ENCODE measurements at regions not wholly inside any gene's neighbourhood (a gene's known extent, or its start where the extent isn't known, plus 50 kb on each side); places are given as distances from the start of the nearest gene placed in this dataset.

DNA sequence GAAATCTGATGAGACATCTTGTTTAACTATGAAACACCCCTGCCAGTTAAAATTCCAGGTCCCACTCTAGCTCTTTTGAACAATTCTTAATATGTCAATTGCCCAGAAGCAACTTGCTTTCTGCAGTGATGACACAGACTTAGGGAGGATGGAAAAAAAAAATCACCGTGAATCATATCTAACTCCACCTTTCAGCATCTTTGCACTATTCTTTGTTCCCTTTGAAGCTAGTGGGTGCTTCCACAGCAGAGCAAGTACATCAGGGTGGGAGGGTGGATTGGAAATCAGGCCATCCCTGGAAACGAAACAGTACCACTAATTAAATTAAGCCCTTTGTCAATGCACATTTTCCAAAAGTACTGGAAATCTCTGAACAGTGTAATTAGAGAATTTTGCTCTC is 324.3 kb upstream of the MEIS1 start:
- TF ChIP-seq ZNF260 (CRISPR knock-in tag; IDR thresholded peaks at IDR 0.05; ENCODE audit: borderline replicate concordance, low read depth), result no peak
- TF ChIP-seq NCOA1 (CRISPR knock-in tag; IDR thresholded peaks at IDR 0.05), result no peak
- TF ChIP-seq, protein P1, sequence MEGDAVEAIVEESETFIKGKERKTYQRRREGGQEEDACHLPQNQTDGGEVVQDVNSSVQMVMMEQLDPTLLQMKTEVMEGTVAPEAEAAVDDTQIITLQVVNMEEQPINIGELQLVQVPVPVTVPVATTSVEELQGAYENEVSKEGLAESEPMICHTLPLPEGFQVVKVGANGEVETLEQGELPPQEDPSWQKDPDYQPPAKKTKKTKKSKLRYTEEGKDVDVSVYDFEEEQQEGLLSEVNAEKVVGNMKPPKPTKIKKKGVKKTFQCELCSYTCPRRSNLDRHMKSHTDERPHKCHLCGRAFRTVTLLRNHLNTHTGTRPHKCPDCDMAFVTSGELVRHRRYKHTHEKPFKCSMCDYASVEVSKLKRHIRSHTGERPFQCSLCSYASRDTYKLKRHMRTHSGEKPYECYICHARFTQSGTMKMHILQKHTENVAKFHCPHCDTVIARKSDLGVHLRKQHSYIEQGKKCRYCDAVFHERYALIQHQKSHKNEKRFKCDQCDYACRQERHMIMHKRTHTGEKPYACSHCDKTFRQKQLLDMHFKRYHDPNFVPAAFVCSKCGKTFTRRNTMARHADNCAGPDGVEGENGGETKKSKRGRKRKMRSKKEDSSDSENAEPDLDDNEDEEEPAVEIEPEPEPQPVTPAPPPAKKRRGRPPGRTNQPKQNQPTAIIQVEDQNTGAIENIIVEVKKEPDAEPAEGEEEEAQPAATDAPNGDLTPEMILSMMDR (CRISPR knock-in tag; IDR thresholded peaks at IDR 0.05), result no peak
- TF ChIP-seq POLR2A (IDR thresholded peaks at IDR 0.05; ENCODE audit: insufficient read depth in 1 of 2, low read depth in 2 of 2, low read length in 2 of 2), result no peak
- TF ChIP-seq, protein P2, sequence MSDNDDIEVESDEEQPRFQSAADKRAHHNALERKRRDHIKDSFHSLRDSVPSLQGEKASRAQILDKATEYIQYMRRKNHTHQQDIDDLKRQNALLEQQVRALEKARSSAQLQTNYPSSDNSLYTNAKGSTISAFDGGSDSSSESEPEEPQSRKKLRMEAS (IDR thresholded peaks at IDR 0.05), result no peak
- TF ChIP-seq ETV5 (CRISPR knock-in tag; IDR thresholded peaks at IDR 0.05; ENCODE audit: borderline replicate concordance), result no peak
- TF ChIP-seq PTBP1 (IDR thresholded peaks at IDR 0.05; ENCODE audit: low read depth, low read length, poor library complexity, severe bottlenecking), result no peak
